Panc1 (cell line): ENCODE measurements at regions not wholly inside any gene's neighbourhood (a gene's known extent, or its start where the extent isn't known, plus 50 kb on each side); places are given as distances from the start of the nearest gene placed in this dataset.

Experiments
- TCF7L2 ChIP-seq: IDR thresholded peaks from 2 replicates; pipeline ENCODE4 v1.6.1; 2011; ENCODE audit warnings: mild to moderate bottlenecking, low read depth, low read length, inconsistent platforms
- TF ChIP-seq, protein P1 (sequence below): fragments of 450-650 bp; IDR thresholded peaks from 2 replicates; pipeline ENCODE4 v1.5.1; 2017; ENCODE audit warnings: mild to moderate bottlenecking

DNA sequence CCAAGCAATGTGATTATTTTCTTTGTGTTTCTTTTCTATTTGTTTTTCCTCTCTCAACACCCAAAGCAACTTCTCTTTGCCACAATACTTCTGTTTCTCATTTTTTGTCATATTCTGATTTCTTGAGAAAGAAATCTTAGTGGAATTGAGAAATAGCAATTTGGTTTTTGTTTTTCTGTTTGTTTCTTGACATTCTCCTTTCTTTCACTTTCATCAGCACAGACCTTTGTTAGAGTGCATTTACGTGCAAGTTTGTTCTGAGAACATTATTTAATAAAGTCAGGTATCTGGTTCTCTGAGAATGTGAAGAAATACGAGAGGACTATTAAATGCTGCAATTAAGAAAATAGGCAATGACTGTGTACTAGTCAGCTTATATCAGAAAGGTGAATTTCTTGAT lies 608.1 kb upstream of the AADAT start:
- TF ChIP-seq, protein P1, sequence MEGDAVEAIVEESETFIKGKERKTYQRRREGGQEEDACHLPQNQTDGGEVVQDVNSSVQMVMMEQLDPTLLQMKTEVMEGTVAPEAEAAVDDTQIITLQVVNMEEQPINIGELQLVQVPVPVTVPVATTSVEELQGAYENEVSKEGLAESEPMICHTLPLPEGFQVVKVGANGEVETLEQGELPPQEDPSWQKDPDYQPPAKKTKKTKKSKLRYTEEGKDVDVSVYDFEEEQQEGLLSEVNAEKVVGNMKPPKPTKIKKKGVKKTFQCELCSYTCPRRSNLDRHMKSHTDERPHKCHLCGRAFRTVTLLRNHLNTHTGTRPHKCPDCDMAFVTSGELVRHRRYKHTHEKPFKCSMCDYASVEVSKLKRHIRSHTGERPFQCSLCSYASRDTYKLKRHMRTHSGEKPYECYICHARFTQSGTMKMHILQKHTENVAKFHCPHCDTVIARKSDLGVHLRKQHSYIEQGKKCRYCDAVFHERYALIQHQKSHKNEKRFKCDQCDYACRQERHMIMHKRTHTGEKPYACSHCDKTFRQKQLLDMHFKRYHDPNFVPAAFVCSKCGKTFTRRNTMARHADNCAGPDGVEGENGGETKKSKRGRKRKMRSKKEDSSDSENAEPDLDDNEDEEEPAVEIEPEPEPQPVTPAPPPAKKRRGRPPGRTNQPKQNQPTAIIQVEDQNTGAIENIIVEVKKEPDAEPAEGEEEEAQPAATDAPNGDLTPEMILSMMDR: no peak
- no peak for TF ChIP-seq TCF7L2
